NCI-H1694 treated with DMSO at 0.1 percent for 48 hours (cell line): ENCODE measurements at regions not wholly inside any gene's neighbourhood (a gene's known extent, or its start where the extent isn't known, plus 50 kb on each side); places are given as distances from the start of the nearest gene placed in this dataset.
"Not testable (repeated sequence)": the region's sequence is repeated elsewhere in the genome, so short reads cannot be mapped to it uniquely, and the experiment has no call there.

ENCODE experiments used
- DNase-seq: peaks from one replicate; lab custom pipeline; 2025; lab: John Stamatoyannopoulos, UW

DNA sequence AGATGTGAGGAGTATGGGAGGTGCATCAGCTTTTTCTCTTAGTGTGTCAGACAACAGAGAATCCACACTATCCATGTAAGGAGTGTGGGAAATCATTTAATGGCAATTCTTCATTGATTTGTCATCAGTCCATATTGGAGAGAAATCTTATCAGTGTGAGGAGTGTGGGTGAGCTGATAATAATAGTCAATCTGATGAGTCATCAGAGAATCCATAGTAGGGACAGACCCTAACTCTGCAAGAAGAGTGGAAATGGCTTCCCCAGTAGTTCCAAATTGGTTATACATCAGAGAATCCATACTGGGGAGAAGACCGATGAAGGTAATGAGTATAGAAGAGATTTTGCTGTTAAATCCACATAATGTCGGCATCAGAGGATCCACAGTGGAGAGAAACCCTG, 150.5 kb upstream of the THUMPD2 start:
- no peak for DNase-seq

DNA sequence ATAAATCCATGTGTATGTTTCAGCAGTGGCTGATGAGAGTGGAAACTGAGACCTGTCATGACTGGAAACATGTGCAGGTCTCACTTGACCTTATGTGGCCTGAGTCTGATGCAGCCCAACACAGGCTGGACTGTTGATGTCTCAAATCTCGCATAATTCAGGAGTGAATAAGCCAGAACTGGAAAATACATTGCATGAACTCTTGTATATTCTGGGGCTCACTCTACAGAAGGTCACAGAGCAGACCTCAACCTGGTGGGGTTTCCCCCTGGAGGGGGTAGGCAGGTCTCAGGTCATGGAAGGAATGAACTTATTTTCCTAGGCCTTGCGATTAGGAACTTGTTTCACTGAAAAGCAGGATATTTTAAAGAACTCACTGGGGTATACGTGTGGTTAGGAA, 146.3 kb upstream of the THUMPD2 start:
- no peak for DNase-seq

DNA sequence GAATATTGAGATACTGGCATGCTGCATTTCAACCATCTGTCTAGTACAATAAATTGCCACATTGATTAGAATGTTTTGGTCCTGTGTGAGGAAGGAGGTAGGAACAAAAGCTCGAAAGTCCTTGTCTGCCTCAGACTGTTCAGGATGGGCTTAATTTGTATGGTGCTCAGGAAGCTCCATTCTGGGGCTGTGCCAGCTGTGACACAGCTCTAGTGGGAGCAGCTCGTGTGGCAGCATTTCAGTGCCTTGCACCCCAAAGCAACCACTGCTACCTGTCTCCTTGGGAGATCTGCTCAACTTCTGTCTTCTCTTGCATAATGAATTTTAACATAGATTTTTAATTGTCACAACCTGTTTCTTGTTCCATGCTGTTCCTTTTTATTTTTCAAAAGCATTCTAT, 144.4 kb upstream of the THUMPD2 start:
- DNase-seq, result no peak

DNA sequence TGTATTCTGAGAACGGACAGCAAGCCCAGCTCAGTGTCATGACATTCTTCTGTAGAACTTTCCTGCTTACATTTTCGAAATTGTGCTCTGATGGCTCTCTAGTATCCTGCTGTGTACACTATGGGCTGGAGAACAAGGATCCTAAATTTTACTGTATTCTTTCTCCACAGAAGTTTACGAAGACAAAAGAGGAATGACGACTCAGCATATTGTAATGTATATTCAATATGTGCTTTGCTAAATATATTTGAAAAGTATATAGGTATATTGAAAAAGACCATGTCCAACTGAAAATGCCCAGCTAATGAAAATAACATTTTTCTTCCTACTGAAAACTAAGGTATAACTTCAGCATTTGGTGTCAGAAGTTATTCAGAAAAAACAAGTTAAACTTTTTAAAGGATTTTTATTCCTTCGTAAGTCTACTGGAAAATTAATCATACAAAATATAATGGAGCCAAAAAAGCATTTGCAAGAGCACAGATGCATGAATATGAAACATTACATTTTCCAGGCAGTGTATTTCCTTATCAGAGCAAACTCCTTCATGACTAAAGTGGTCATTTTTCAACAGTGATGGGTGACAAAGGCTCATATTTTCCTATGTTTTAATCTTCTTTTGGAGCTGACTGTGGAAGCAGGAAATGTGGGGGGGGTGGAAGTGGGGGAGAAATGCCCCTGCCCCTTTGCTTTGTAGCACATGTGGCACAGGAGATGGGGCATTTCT, 143.8 kb upstream of the THUMPD2 start:
- no peak for DNase-seq

DNA sequence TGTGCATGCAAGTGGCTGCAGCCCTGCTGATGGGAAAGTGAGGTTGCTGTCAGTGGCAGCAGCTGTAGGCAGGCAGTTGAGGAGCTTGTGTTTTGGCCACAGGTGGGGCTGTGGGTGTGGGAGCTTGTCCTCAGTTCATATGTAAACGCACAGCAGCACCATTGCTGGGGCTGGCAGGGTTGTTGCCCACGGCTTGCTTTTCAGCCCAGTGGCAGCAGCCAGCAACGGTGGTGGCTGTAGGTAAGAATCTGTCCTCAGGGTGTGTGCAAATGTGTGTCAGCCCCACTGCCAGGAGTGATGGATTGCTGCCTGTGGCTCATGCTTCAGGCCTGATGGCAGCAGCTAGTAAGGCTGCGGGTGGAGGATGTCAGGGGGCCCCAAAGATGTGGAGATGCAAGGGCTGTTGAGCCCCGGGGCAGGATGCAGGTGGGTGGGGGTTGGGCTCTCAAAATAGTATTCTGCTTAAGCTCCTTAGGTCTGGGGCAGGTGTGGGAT, 141.3 kb upstream of the THUMPD2 start:
- DNase-seq, result no peak

DNA sequence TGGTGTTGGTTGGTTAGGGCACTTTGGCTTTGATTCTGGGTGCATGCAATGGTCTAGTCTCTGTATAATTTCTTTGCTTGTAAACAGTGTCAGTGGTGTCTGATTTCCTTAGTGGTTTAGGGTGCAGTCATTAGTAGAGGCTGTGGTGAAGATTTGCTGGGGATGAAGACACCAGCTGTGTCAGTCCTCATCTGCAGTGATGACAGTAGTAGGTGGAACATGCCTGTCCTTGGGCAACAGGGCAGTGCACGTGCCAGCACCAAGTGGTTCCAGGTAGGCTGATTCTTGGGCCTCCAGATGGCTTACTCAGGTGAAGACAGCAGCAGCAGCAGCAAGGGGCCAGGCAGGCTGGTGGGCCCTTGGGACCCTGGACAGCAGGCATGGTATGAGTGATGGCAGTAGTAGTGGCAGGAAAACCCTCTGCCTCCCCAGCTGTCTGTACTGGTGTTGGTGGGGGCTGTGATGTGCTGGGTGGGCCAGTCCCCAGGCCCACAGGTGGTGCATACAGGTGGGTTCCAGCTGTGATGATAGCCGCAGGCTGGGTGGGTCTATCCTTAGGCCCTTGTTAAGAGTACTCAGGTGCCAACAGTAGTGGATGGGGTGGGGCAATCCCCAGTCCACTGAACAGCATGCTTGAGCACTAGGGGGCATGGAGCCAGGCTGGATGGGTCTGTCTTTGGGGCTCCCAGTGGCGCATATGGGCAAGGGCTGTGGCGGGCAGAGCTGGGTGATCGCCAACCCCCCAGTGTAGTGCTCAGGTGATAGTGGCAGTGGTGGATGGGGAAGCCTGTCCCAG, 140.7 kb upstream of the THUMPD2 start:
- DNase-seq, result no peak

DNA sequence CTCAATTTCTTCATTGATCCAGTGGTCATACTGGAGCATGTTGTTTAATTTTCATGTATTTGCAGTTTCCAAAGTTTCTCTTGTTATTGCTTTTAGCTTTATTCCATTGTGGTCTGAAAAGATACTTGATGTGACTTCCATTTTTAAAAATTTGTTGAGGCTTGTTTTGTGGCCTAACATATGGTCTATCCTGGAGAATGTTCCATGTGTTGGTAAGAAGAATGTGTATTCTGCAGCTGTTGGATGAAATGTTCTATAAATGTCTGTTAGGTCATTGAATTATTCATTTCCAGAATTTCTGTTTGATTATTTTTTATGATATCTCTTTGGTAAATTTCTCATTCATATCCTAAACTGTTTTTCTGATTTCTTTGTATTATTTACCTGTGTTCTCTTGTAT, 139.8 kb upstream of the THUMPD2 start:
- DNase-seq, result no peak

DNA sequence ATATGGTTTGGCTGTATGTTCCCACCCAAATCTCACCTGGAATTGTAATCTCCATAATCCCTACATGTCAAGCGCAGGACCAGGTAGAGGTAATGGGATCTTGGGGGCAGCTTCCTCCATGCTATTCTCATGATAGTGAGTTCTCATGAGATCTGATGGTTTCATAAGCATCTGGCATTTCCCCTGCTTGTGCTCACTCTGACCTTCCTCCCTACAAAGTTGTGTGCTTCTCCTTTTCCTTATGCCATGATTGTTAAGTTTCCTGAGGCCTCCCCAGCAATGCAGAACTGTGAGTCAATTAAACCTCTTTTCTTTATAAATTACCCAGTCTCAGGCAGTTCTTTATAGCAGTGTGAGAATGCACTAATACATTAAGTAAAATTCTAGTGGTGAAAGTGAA, 138.3 kb upstream of the THUMPD2 start:
- DNase-seq, result not testable (repeated sequence)

DNA sequence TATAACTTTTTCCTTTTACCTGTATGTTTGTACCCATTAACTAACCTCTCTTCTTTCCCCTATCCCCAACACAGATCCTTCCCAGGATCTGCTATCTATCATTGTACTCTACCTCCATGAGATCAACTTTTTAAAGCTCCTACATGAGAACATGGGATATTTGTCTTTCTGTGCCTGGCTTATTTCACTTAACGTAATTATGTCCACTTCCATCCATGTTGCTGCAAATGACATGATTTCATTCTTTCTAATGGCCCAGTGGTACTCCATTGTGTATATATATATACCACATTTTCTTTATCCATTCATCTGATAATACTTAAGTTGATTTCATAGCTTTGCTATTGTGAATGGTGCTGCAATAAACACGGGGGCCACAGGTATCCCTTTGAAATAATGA, 135.9 kb upstream of the THUMPD2 start:
- DNase-seq, result no peak

DNA sequence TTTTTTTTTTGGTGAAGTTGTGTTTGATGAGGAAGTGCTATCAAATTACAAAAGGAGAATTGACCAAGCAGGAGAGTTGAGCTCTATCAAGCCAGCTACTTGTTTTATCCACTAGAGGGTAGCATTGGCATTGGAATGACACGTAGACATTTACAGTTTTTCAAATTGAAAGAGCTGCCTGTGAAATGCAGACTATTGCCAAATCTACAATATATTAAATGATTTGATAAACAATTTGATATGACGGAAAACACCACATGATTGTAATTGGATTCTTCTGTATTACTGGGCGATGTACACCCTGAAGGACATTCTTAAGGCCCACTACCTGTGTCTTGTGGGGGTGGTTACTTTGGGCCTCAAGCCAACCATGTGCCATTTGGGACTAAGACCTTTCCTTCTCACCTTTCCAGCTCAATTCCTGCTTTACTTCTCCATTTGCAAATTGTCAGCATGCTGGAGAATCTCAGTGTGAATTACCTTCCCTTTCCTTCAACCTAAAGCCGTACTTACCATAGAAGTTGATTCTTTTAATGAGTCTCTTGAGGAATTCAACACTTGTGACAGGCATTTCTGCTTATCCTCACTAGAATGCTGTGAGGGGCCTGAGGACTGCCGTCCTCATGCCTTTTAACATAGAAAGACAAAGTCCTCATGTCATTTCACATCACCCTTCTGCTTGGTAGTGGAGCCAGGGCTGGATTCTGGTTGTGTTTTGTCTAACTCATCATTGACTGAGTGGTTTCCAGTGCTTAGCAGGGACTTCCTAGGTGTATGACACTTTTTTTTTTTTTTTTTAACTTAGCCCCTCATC, 134.8 kb upstream of the THUMPD2 start:
- peak; percentile 81 for DNase-seq

DNA sequence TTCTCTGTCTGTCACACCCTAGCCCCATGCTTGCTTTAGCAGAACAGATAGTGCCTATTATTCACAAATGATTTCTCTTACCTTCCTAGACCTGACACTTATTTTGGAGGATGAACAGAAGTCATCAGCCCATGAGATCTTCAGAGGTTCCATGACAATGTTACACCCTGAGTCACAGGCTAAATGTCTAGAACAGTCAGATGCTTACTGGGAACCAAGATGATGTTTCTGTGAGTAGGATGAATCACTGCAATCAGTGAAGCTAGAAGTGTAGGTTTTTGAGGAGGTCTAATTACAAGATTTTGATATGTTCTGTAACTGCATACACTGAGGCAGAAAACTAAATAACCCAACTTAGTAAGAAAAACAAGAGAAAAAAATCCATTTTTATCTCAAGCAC, 123.0 kb upstream of the THUMPD2 start:
- no peak for DNase-seq

DNA sequence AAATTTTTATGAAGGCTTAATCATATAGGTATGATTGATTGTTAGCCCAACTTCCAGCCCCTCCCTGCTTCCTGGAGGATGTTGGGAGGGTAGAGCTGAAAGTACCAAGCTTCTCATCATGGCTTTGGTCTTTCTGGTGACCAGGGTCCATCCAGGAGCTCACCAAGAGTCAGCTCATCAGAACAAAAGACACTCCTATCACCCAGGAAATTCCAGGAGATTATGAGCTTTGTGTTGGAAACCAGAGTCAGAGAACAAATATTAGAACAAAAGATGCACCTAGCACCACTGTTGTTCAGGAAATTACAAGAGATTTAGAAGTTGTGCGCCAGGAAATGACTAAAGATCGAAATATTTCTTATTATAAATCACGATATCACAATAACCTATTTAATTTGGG, 119.9 kb upstream of the THUMPD2 start:
- no peak for DNase-seq

DNA sequence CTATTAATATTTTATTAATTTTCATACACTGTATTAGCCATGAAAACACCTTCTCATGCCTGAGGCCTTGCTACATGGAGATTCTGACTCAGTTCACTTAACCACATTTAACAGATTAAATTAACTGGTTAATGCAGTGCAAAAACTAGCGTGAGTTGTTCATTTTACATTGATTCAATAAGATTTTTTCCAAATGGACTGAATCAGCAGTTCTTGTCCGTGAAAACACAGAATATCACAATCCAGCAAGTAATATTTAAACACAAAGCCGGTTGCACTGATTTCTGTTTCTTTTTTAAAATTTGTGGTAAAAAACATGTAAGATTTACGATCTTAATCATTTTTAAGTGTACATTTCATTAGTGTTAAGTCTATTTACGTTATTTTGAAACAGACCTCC, 118.2 kb upstream of the THUMPD2 start:
- DNase-seq, result no peak

DNA sequence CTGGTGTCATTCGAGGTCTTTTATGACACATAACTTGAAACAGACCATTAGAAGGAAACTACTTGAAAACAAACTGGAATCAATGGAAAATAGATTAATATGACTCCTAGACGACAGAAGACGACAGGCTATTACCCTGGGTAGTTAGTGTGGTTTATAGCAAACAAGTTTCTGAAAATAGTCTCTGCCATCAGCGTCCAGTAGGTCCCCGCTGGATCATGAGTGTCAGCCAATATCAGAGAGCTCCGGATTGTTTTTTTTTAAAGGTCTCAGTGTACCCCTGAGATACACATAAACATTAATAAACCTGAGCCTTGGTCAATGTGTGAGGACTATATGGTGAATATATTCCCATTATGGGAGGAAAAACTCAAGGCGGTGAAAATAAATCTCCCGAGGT, 115.0 kb upstream of the THUMPD2 start:
- no peak for DNase-seq

DNA sequence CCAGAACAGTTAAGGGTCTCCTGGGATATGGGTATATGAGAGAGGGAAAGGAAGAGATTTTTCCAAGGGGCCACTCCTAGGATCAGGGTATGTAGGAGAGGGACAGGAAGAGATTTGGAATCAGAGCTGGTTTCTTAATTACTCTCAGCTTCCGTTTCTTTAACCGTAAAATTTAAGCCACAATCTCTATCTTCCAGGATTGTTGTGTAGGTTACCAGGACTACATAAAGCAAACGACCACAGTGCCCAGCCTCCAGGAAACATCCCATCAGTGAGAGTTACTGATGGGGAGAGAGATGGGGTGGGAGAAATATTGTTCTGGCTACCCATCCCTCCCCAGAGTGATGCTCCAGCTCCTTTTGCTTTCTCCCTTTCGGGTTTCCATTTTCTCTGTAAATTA, 114.6 kb upstream of the THUMPD2 start:
- DNase-seq, result no peak

DNA sequence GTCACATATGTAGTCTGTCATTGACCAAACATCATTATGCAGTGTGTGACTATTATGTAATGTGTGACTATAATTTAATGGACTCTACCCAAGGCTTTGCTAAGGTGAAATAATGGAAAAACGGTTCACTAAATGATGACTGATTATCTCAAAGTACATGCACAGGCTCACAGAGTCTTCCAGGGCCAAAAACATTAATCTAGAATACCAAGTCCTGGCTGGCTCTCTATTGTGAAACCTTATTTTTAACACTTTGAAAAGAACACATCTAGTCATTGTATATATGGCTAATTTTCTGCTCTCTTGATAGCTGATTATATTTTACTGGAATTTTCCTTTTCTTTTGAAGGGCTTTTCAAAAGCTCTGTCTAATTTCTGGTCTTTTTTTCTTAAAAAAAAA, 102.9 kb upstream of the THUMPD2 start:
- no peak for DNase-seq

DNA sequence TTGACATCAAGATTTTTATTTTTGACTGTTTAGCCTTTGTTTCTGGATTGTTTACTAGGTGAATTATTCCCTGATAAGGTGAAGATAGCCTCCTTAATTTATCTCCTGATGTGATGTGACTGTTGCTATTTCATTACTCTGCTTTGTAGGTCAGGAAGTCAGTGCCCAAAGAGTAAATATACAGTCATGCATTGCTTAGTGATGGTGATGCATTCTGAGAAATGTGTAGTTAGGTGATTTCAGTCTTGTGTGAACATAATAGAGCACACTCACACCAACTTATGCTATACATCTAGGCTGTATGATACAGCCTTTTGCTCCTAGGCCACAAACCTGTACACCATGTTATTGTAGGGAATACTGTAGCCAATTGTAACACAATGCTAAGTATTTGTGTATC, 102.4 kb upstream of the THUMPD2 start:
- no peak for DNase-seq

DNA sequence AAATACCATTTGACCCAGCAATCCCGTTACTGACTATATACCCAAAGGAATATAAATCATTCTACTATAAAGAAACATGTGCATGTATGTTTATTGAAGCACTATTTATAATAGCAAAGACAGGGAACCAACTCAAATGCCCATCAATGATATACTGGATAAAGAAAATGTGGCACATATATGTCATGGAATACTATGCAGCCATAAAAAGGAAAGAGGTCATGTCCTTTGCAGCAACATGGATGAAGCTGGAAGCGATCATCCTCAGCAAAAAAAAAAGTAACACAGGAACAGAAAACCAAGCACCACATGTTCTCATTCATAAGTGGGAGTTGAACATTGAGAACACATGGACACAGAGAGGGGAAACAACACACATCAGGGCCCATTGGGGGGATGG, 99.9 kb upstream of the THUMPD2 start:
- DNase-seq, result not testable (repeated sequence)

DNA sequence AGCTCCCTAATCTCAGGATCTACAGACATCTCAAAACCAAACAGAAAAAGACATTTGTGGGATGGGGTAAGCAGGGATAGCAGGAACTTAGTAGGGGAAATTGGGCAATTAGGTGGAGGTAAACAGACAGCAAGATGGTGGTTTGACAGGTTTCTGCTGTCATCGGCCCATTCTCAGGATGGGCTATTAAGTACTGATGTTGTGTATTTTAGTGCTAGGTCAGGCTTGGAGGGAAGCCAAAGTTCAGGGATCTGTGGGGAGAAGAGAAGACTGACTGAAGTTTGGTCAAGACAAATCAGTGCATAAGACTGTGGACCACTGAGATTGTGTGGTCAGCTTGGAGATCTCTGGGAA, 96.8 kb upstream of the THUMPD2 start:
- DNase-seq, result no peak

DNA sequence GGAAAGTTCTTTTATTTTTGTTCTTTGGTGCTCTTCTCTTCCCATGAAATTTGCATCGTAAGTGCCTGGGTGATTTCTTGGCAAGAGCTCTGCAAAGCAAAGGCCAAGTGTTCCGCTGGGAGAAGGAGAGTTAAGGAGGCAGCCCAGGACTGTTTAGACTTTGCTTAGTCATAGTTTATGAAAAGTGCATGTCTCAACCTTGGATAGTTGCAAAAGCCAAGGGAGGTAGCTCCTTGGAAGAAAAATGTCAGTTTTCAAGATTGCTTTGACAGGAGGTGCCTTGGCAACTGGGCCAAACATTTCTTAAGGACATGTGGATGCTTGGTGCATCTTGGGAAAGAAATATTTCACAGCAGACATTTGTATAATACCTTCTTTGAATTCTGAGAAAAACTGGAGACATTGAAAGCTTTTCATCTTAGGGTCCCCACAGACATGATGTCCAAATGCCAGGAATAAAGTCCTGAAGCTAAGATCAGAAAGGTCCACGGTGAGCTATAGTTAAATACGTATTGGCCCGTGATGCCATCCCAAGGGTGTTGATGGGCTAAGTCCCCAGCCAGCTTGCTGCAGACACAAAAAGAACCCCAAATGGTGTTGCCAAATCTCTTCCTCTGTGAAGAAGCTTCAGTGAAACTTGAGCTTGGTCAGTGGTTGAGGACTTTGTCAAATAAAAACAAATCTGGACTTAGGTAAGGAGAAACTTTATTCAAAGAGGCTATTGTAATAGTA, 96.3 kb upstream of the THUMPD2 start:
- no peak for DNase-seq

DNA sequence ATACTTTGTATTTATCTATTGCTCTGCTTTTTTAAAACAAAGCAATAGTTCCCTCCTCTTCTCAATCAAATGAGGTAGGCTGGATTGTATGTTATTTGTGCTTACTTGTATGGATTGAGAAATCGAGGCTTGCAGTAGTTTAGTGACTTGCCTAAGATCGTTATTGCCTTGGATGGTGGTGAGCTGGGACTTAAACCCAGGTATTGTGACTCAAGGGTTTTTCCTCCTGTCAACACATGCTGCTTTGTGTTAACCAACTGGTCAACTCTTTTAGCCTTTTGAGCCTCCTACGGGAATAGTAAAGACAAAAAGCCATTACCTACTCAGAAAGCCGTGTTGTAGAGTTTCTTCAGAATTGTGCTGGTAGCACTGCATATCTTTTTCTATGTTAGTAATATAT, 95.2 kb upstream of the THUMPD2 start:
- DNase-seq, result no peak

DNA sequence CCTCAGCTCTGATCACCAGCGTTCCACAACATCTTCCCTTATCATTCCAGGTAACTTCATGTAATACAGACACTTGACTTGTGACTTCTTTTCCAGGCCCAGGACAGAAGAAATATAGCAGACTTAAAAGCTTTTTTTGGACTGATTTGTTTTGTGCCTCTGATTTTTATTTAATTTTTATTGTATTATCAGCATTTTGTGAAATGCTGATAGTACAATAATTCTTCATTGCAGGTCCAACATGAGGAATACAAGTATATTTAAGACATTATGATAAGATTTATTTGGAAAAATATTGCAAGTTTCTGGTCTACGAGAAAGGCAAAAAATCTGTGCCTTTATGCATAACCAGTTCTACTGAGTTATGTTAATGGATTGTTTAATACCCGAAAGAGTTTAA, 94.5 kb upstream of the THUMPD2 start:
- DNase-seq, result no peak
